ENCODE measurements at regions not wholly inside any gene's neighbourhood (a gene's known extent, or its start where the extent isn't known, plus 50 kb on each side); places are given as distances from the start of the nearest gene placed in this dataset.
"Not testable (repeated sequence)": the region's sequence is repeated elsewhere in the genome, so short reads cannot be mapped to it uniquely, and the experiment has no call there.

GRCh38 chr7:98728555-98728954 is 111.5 kb downstream of the NPTX2 start:
- DNase-seq = no peak

- peak; percentile 36 for DNase-seq
These were observed 112.0 kb downstream of the NPTX2 start for GRCh38 chr7:98729121-98729520.

GRCh38 chr7:98730326-98730725 is 113.2 kb downstream of the NPTX2 start:
- no peak for DNase-seq

GRCh38 chr7:98731651-98732050 is 114.6 kb downstream of the NPTX2 start:
- DNase-seq = no peak

GRCh38 chr7:98733036-98733435 is 116.0 kb downstream of the NPTX2 start:
- DNase-seq = peak; percentile 4

GRCh38 chr7:98735801-98736200 is 118.7 kb downstream of the NPTX2 start:
- DNase-seq = no peak

- DNase-seq = not testable (repeated sequence)
These were observed 119.4 kb downstream of the NPTX2 start for GRCh38 chr7:98736461-98736860.

- no peak for DNase-seq
These were observed 120.1 kb downstream of the NPTX2 start for GRCh38 chr7:98737176-98737575.

GRCh38 chr7:98740643-98741042 is 123.6 kb downstream of the NPTX2 start:
- no peak for DNase-seq

- peak; percentile 45 for DNase-seq
These were observed 124.0 kb downstream of the TMEM130 start for GRCh38 chr7:98745722-98746318.

GRCh38 chr7:98748090-98748489 is 121.7 kb downstream of the TMEM130 start:
- DNase-seq = no peak

- no peak for DNase-seq
These were observed 116.6 kb downstream of the TMEM130 start for GRCh38 chr7:98753176-98753575.

GRCh38 chr7:98753989-98754479 is 115.8 kb downstream of the TMEM130 start:
- DNase-seq = peak; percentile 13

GRCh38 chr7:98755138-98755898 is 114.5 kb downstream of the TMEM130 start:
- no peak for DNase-seq

GRCh38 chr7:98758157-98758556 is 111.7 kb downstream of the TMEM130 start:
- DNase-seq = no peak

GRCh38 chr7:98760201-98760651 is 109.6 kb downstream of the TMEM130 start:
- peak; percentile 75 for DNase-seq

- DNase-seq = no peak
These were observed 108.6 kb downstream of the TMEM130 start for GRCh38 chr7:98761225-98761624.

- no peak for DNase-seq
These were observed 107.2 kb downstream of the TMEM130 start for GRCh38 chr7:98762620-98763019.

GRCh38 chr7:98763441-98763840 is 106.4 kb downstream of the TMEM130 start:
- no peak for DNase-seq

- DNase-seq = no peak
These were observed 104.9 kb downstream of the TMEM130 start for GRCh38 chr7:98764946-98765345.

- not testable (repeated sequence) for DNase-seq
These were observed 99.7 kb downstream of the TMEM130 start for GRCh38 chr7:98770085-98770484.

GRCh38 chr7:98771519-98771918 is 98.3 kb downstream of the TMEM130 start:
- DNase-seq = peak; percentile 94

GRCh38 chr7:98771941-98772603 is 97.7 kb downstream of the TMEM130 start:
- no peak for DNase-seq

GRCh38 chr7:98774884-98775283 is 94.9 kb downstream of the TMEM130 start:
- DNase-seq = no peak

All from fibroblast of upper back skin (primary cell).